Myocyte (in vitro differentiated cells): ENCODE measurements at regions not wholly inside any gene's neighbourhood (a gene's known extent, or its start where the extent isn't known, plus 50 kb on each side); places are given as distances from the start of the nearest gene placed in this dataset.

Source experiments
- DNase-seq: peaks from one replicate; pipeline ENCODE4 v3.0.0-alpha.2; 2012; ENCODE audit warnings: low read depth

GRCh38 chr14:65928995-65929394 is 516.5 kb downstream of the FUT8 start:
- DNase-seq: no peak

- no peak for DNase-seq
These were observed 521.0 kb downstream of the FUT8 start for GRCh38 chr14:65933400-65934069.

- DNase-seq: no peak
These were observed 521.5 kb downstream of the FUT8 start for GRCh38 chr14:65934070-65934435.

GRCh38 chr14:65936342-65936975 is 523.9 kb downstream of the FUT8 start:
- DNase-seq: no peak

GRCh38 chr14:65937079-65937959 is 524.8 kb downstream of the FUT8 start:
- DNase-seq: no peak

GRCh38 chr14:65937960-65938316 is 525.4 kb downstream of the FUT8 start:
- DNase-seq: no peak

- no peak for DNase-seq
These were observed 526.2 kb downstream of the FUT8 start for GRCh38 chr14:65938738-65939137.

GRCh38 chr14:65939184-65939583 is 526.7 kb downstream of the FUT8 start:
- no peak for DNase-seq

GRCh38 chr14:65940056-65940735 is 527.7 kb downstream of the FUT8 start:
- peak; percentile 10 for DNase-seq

- no peak for DNase-seq
These were observed 528.6 kb downstream of the FUT8 start for GRCh38 chr14:65941091-65941490.

GRCh38 chr14:65943150-65943549 is 530.6 kb downstream of the FUT8 start:
- DNase-seq: no peak

- DNase-seq: no peak
These were observed 531.4 kb downstream of the FUT8 start for GRCh38 chr14:65943916-65944410.

- DNase-seq: no peak
These were observed 532.8 kb downstream of the FUT8 start for GRCh38 chr14:65945327-65945726.

- DNase-seq: no peak
These were observed 534.0 kb downstream of the FUT8 start for GRCh38 chr14:65946494-65946893.

GRCh38 chr14:65948302-65948701 is 535.8 kb downstream of the FUT8 start:
- DNase-seq: no peak

- DNase-seq: no peak
These were observed 536.3 kb upstream of the CCDC196 start for GRCh38 chr14:65949711-65950516.

GRCh38 chr14:65954942-65955341 is 531.2 kb upstream of the CCDC196 start:
- DNase-seq: no peak

GRCh38 chr14:65957631-65958205 is 528.5 kb upstream of the CCDC196 start:
- DNase-seq: no peak

- peak; percentile 49 for DNase-seq
These were observed 527.3 kb upstream of the CCDC196 start for GRCh38 chr14:65958664-65959562.
